HG03442 (cell line): ENCODE measurements at regions not wholly inside any gene's neighbourhood (a gene's known extent, or its start where the extent isn't known, plus 50 kb on each side); places are given as distances from the start of the nearest gene placed in this dataset.
"Not testable (repeated sequence)": the region's sequence is repeated elsewhere in the genome, so short reads cannot be mapped to it uniquely, and the experiment has no call there.

ENCODE experiments used
- ATAC-seq: cut with Tn5 transposase; IDR thresholded peaks from one replicate; pipeline ENCODE4 v1.9.1; 2021; ENCODE audit warnings: mild to moderate bottlenecking, moderate library complexity; ENCODE audit not compliant: unreplicated experiment

- no peak for ATAC-seq
Observed at GRCh38 chr14:99009871-99010270, 262.1 kb downstream of the BCL11B start.

GRCh38 chr14:99011385-99011784 is 260.6 kb downstream of the BCL11B start:
- ATAC-seq: no peak

- ATAC-seq: no peak
Observed at GRCh38 chr14:99012703-99013102, 259.3 kb downstream of the BCL11B start.

GRCh38 chr14:99015833-99016232 is 256.2 kb downstream of the BCL11B start:
- no peak for ATAC-seq

- no peak for ATAC-seq
Observed at GRCh38 chr14:99023371-99023770, 248.6 kb downstream of the BCL11B start.

GRCh38 chr14:99024926-99025325 is 247.1 kb downstream of the BCL11B start:
- ATAC-seq: no peak

GRCh38 chr14:99025418-99025817 is 246.6 kb downstream of the BCL11B start:
- ATAC-seq: no peak

GRCh38 chr14:99026471-99026870 is 245.5 kb downstream of the BCL11B start:
- no peak for ATAC-seq

GRCh38 chr14:99028041-99028440 is 244.0 kb downstream of the BCL11B start:
- no peak for ATAC-seq

- ATAC-seq: no peak
Observed at GRCh38 chr14:99028521-99028920, 243.5 kb downstream of the BCL11B start.

- no peak for ATAC-seq
Observed at GRCh38 chr14:99029145-99029915, 242.7 kb downstream of the BCL11B start.

- no peak for ATAC-seq
Observed at GRCh38 chr14:99029916-99030305, 242.1 kb downstream of the BCL11B start.

GRCh38 chr14:99030454-99030853 is 241.5 kb downstream of the BCL11B start:
- no peak for ATAC-seq

GRCh38 chr14:99032759-99033158 is 239.2 kb downstream of the BCL11B start:
- no peak for ATAC-seq

- ATAC-seq: no peak
Observed at GRCh38 chr14:99033951-99034350, 238.0 kb downstream of the BCL11B start.

GRCh38 chr14:99034711-99035171 is 237.3 kb downstream of the BCL11B start:
- ATAC-seq: no peak

GRCh38 chr14:99035268-99035667 is 236.7 kb downstream of the BCL11B start:
- ATAC-seq: no peak

- no peak for ATAC-seq
Observed at GRCh38 chr14:99035712-99036610, 236.0 kb downstream of the BCL11B start.

GRCh38 chr14:99036611-99037293 is 235.2 kb downstream of the BCL11B start:
- no peak for ATAC-seq

- ATAC-seq: not testable (repeated sequence)
Observed at GRCh38 chr14:99037326-99037725, 234.7 kb downstream of the BCL11B start.

GRCh38 chr14:99037777-99038430 is 234.1 kb downstream of the BCL11B start:
- ATAC-seq: no peak
